SK-N-MC (cell line): ENCODE measurements at regions not wholly inside any gene's neighbourhood (a gene's known extent, or its start where the extent isn't known, plus 50 kb on each side); places are given as distances from the start of the nearest gene placed in this dataset.

Experiments used
- DNase-seq: peaks from one replicate; pipeline ENCODE4 v3.0.0-alpha.2; 2011; ENCODE audit warnings: low read depth, low spot score
- H3K27ac ChIP-seq: fragments of 200-600 bp; sonication (generic); 2 replicates; pipeline ENCODE4 v1.5.1; 2016; ENCODE audit warnings: mixed run types
- H3K36me3 ChIP-seq: fragments of 200-600 bp; sonication (generic); 2 replicates; pipeline ENCODE4 v1.6.1; 2017; ENCODE audit warnings: antibody characterized with exemption, low read length, mixed read lengths; ENCODE audit not compliant: insufficient read depth
- H3K4me3 ChIP-seq: fragments of 200-600 bp; sonication (generic); 2 replicates; pipeline ENCODE4 v1.5.1; 2016
- H3K9ac ChIP-seq: fragments of 200-600 bp; sonication (generic); 2 replicates; pipeline ENCODE4 v1.8.0; 2017; ENCODE audit warnings: mixed run types, mixed read lengths; ENCODE audit not compliant: insufficient read length
- H3K9me3 ChIP-seq: fragments of 200-600 bp; sonication (generic); 2 replicates; pipeline ENCODE4 v1.6.1; 2017; ENCODE audit warnings: low read depth, mild to moderate bottlenecking, antibody characterized with exemption, low read length, moderate library complexity, mixed read lengths
- EZH2 ChIP-seq: fragments of 200-600 bp; sonication (generic); IDR thresholded peaks from one replicate; pipeline ENCODE4 v1.6.1; 2017; ENCODE audit warnings: antibody characterized with exemption
- FOXP2 ChIP-seq: optimal IDR thresholded peaks from 2 replicates; pipeline ENCODE3; 2011; ENCODE audit warnings: mild to moderate bottlenecking, moderate library complexity; ENCODE audit not compliant: insufficient read depth; ENCODE audit errors: extremely low read length, control extremely low read depth
- POLR2AphosphoS5 ChIP-seq: IDR thresholded peaks from 2 replicates; pipeline ENCODE4 v1.6.1; 2012; ENCODE audit warnings: mild to moderate bottlenecking, low read depth, low read length, borderline replicate concordance

DNA sequence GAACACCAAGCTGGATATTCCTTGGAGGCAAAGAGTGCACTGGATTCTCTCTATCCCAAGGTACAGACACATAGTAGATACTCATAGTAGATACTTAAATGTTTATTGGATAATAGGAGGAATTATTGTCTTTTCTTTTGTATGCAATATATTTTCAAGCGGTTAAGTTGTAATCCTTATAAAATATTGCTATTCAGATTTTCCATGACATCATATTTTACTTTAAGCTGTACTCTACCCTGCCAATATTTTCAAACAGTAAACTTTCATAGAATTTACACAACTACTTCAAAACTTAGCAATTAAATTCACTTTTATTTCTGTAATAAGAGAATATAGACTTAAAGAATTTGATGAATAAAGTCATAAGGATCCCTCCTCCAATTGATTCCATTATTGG, 546.5 kb upstream of the CAMK1G start:
- Histone ChIP-seq H3K9ac (no peak overlapping the region), H3K9me3 (no peaks in the 10 kb centered on the region), H3K36me3 (no peaks in the 10 kb centered on the region), H3K4me3 (no peak overlapping the region), H3K27ac (no peak overlapping the region)
- no peak for DNase-seq
- TF ChIP-seq POLR2AphosphoS5, result no peak
- TF ChIP-seq EZH2, result no peak
- no peak for TF ChIP-seq FOXP2

DNA sequence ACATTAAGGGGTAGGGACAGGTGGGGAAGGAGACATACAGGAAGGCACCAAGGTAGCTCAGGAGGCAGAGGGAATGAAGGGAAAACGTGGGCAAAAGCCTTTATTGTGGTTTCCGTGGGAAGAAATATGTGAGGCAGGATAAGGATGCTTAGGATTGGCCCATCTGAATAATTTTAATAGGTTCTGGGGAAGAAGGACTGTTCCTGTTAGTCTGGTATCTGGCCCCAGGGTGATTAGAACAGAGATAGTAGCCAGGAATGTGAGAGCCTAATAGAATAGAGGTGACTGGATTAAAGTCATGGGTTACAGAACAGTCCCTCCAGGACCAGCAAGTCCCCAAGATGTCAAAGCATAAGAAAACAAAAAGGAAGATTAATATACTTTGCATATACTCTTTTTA, 545.2 kb upstream of the CAMK1G start:
- no peak overlapping the region for H3K4me3 ChIP-seq
- no peaks in the 10 kb centered on the region for H3K36me3 ChIP-seq
- no peak for TF ChIP-seq EZH2
- no peak for TF ChIP-seq POLR2AphosphoS5
- no peak for TF ChIP-seq FOXP2
- no peak overlapping the region for H3K9ac ChIP-seq
- no peak overlapping the region for H3K27ac ChIP-seq
- no peaks in the 10 kb centered on the region for H3K9me3 ChIP-seq
- no peak for DNase-seq

DNA sequence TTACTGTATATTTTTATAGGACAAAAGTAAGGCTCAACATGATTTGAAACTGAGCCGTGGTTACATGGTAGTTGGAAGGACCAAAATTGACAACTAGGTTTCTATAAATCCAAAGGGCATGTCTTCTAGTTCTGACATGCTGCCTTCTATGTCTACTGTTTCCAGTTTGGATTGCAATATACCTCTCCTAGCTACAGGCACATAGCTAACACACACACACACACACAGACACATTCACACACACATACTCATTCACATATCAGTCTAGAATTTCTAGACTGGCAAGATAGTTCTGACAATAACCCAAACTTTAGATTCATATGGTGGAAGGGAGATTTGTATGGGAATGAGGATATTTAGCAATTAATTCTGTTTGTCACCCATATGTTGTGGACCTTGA, 544.8 kb upstream of the CAMK1G start:
- no peak for DNase-seq
- H3K4me3 ChIP-seq, result no peak overlapping the region
- no peaks in the 10 kb centered on the region for H3K9me3 ChIP-seq
- H3K27ac ChIP-seq, result no peak overlapping the region
- no peaks in the 10 kb centered on the region for H3K36me3 ChIP-seq
- no peak overlapping the region for H3K9ac ChIP-seq
- no peak for TF ChIP-seq EZH2
- no peak for TF ChIP-seq FOXP2
- TF ChIP-seq POLR2AphosphoS5, result no peak

DNA sequence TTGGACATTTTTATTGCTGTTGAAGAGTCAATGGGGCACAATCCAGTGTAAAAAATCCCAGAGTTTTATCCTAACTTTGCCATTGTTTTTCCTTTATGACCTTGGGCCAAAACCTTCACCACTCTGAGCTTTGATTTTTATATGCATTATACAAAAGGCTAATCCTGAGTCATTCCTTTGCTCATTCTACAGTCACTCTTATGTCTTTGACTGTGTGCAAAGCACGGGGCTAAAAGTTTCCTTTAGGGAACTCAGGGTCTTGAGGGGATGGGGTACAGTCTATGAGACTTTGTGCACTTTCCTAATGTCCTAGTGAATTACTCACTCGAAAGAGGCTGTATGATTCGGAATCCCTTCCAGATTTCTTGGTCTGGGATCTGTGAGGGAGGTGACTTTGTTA, 543.2 kb upstream of the CAMK1G start:
- Histone ChIP-seq H3K9me3 (no peaks in the 10 kb centered on the region), H3K36me3 (no peaks in the 10 kb centered on the region), H3K27ac (no peak overlapping the region), H3K4me3 (no peak overlapping the region), H3K9ac (no peak overlapping the region)
- TF ChIP-seq EZH2 (no peak), FOXP2 (no peak), POLR2AphosphoS5 (no peak)
- no peak for DNase-seq

DNA sequence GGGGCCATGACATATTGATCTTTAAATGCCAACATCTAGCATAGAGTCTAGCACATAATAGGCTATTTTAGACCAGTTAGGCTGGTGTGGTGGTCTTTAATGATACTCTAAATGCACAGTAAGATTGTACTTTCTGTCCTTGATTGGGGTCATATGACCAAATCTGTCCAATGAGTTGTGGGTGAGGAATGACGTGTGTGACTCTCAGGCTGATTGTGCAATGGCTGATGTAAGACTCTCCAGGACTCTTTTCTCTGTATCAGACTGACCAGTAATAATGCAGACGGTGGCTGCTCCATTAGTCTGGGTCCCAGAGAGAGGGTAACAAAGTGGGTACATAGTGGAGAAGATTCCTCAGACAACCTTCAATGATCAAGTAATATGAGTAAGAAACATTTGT, 541.6 kb upstream of the CAMK1G start:
- no peak overlapping the region for H3K27ac ChIP-seq
- no peak for DNase-seq

DNA sequence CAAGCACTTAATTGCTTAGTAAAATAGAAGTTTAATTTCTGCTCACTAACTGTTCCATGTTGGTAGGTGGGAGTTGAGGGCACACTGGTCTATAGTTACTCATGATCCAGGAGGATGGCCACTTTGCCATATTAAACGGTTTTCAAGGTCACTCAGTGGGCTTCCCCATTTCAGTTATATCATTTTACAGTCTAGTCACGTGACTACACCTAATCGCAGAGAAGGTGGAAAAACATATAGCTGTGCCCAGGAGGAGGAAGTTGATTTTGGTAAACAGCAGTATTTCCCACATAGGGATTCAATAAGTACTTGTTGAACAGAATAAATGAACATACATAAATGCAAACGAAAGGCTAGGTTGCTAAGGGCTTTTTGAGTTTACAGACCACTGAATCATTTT, 541.1 kb upstream of the CAMK1G start:
- H3K36me3 ChIP-seq, result no peaks in the 10 kb centered on the region
- TF ChIP-seq EZH2 (no peak), POLR2AphosphoS5 (no peak), FOXP2 (no peak)
- H3K9ac ChIP-seq, result no peak overlapping the region
- H3K9me3 ChIP-seq, result no peaks in the 10 kb centered on the region
- no peak overlapping the region for H3K27ac ChIP-seq
- DNase-seq, result no peak
- H3K4me3 ChIP-seq, result no peak overlapping the region

More for the DNA sequence above, 541.6 kb upstream of the CAMK1G start:
- TF ChIP-seq EZH2 (no peak), FOXP2 (no peak), POLR2AphosphoS5 (no peak)
- Histone ChIP-seq H3K4me3 (no peak overlapping the region), H3K9me3 (no peaks in the 10 kb centered on the region), H3K9ac (no peak overlapping the region), H3K36me3 (no peaks in the 10 kb centered on the region)

DNA sequence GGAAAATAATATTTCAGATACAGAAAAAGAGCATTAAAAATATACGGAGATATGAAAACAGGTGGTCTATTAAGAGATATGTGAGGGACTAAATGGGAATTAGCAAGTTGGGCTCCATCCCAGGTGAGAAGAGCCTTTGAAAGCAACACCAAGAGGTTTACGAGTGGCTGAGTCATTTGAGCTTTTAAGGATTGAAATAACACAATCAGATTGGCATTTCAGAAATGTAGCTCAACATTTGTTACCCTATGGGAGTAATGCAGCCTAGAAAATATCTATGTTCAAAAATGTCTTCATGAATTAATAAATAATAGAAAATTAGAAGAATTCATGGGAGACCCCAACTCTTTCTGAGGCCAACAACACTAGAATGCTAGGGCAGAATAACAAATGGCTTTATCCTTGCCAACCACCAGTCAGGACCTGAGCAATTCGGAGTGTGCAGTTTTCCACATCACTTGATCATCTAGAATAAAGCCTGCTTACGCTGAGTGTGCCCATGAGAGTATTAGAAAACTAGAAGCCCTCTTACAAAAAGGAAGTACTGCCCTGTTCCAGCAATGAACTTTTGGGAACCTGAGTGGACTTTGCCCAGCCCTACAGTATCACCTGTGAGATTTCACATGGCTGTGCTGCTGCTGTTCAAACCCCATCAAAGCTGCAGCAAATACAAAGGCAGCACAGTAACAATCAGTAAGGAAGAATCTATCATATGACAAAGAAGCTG, 538.0 kb upstream of the CAMK1G start:
- Histone ChIP-seq H3K9ac (no peak overlapping the region), H3K4me3 (no peak overlapping the region), H3K27ac (no peak overlapping the region), H3K9me3 (no peaks in the 10 kb centered on the region), H3K36me3 (no peaks in the 10 kb centered on the region)
- DNase-seq, result no peak
- TF ChIP-seq FOXP2 (no peak), POLR2AphosphoS5 (no peak), EZH2 (no peak)

DNA sequence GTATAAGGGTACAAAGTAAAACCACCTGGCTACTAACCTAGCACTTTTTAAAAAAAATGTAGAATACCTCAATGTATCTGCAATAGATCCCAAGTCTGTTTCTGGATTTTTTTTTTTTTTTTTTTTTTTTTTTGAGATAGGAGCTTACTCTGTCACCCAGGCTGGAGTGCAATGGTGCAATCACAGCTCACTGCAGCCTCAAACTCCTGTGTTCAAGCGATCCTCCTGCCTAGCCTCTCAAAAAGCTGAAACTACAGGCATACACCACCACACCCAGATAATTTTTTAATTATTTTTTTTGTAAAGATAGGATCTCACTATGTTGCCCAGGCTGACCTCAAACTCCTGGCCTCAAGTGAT, 537.5 kb upstream of the CAMK1G start:
- Histone ChIP-seq H3K4me3 (no peak overlapping the region), H3K36me3 (no peaks in the 10 kb centered on the region), H3K9me3 (no peaks in the 10 kb centered on the region), H3K9ac (no peak overlapping the region), H3K27ac (no peak overlapping the region)
- no peak for DNase-seq
- TF ChIP-seq FOXP2 (no peak), EZH2 (no peak), POLR2AphosphoS5 (no peak)

DNA sequence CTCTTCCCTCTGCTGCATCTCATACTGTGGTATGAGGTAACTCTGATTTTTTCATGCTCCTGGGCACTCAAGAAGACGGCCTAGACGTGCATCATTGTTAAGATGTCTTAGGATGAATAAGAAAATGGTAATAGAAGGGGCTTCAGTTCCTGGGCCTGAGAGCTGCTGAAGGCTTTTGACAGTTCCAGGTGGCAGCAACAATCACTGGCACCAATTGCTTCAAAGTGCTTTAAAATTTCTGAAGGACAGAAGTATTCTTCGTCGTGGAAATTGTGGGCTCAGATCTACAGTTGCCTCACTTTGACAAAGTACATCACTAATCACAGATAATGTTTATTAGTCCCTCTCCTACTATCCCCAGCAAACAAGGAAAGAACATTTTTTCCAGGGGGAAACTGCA, 536.6 kb upstream of the CAMK1G start:
- no peaks in the 10 kb centered on the region for H3K36me3 ChIP-seq
- H3K4me3 ChIP-seq, result no peak overlapping the region
- H3K9ac ChIP-seq, result no peak overlapping the region
- no peak for DNase-seq
- TF ChIP-seq FOXP2 (no peak), POLR2AphosphoS5 (no peak), EZH2 (no peak)
- H3K27ac ChIP-seq, result no peak overlapping the region
- no peaks in the 10 kb centered on the region for H3K9me3 ChIP-seq
